CD4-positive, alpha-beta T cell treated with Interleukin-4 for 1 hour (primary cell): ENCODE measurements at regions not wholly inside any gene's neighbourhood (a gene's known extent, or its start where the extent isn't known, plus 50 kb on each side); places are given as distances from the start of the nearest gene placed in this dataset.

ENCODE experiments used
- DNase-seq, 2 donors: peaks; one replicate each; pipeline ENCODE4 v3.0.0-alpha.2; 2020 to 2022

GRCh38 chr2:147242445-147242844, 602.4 kb upstream of the ACVR2A start:
- DNase-seq, result no peak

GRCh38 chr2:147236601-147237000, 608.2 kb upstream of the ACVR2A start:
- no peak for DNase-seq

GRCh38 chr2:147232225-147232669, 612.6 kb upstream of the ACVR2A start:
- no peak for DNase-seq

GRCh38 chr2:147231607-147232006, 613.2 kb upstream of the ACVR2A start:
- no peak for DNase-seq

GRCh38 chr2:147231081-147231480, 613.7 kb upstream of the ACVR2A start:
- DNase-seq, result no peak

- DNase-seq, result no peak
Measured at GRCh38 chr2:147227313-147227712, 617.5 kb upstream of the ACVR2A start.

- DNase-seq, result no peak
Measured at GRCh38 chr2:147224070-147224469, 620.8 kb upstream of the ACVR2A start.

- DNase-seq, result no peak
Measured at GRCh38 chr2:147223553-147224060, 621.2 kb upstream of the ACVR2A start.

- DNase-seq, result no peak
Measured at GRCh38 chr2:147223119-147223518, 621.7 kb upstream of the ACVR2A start.

- DNase-seq, result no peak
Measured at GRCh38 chr2:147222506-147222905, 622.3 kb upstream of the ACVR2A start.

GRCh38 chr2:147214914-147215313, 629.9 kb upstream of the ACVR2A start:
- DNase-seq, result no peak

GRCh38 chr2:147211484-147211883, 633.3 kb upstream of the ACVR2A start:
- no peak for DNase-seq

- no peak for DNase-seq
Measured at GRCh38 chr2:147204102-147204501, 640.7 kb upstream of the ACVR2A start.

- no peak for DNase-seq
Measured at GRCh38 chr2:147198651-147199171, 646.1 kb upstream of the ACVR2A start.

- DNase-seq, result no peak
Measured at GRCh38 chr2:147197754-147198483, 646.9 kb upstream of the ACVR2A start.

GRCh38 chr2:147182260-147182659, 662.6 kb upstream of the ACVR2A start:
- peak; percentile 39 to 69 for DNase-seq

GRCh38 chr2:147181351-147182029, 663.3 kb upstream of the ACVR2A start:
- DNase-seq, result peak in 1 of 2 donors; percentile 10

- DNase-seq, result no peak
Measured at GRCh38 chr2:147177071-147177857, 667.6 kb upstream of the ACVR2A start.

- no peak for DNase-seq
Measured at GRCh38 chr2:147174824-147175254, 670.0 kb upstream of the ACVR2A start.

GRCh38 chr2:147173798-147174197, 671.0 kb upstream of the ACVR2A start:
- no peak for DNase-seq

- no peak for DNase-seq
Measured at GRCh38 chr2:147173189-147173581, 671.6 kb upstream of the ACVR2A start.

- DNase-seq, result no peak
Measured at GRCh38 chr2:147172493-147173188, 672.2 kb upstream of the ACVR2A start.
